ENCODE measurements at regions not wholly inside any gene's neighbourhood (a gene's known extent, or its start where the extent isn't known, plus 50 kb on each side); places are given as distances from the start of the nearest gene placed in this dataset.

- H3F3A ChIP-seq (ENCODE audit: control insufficient read depth, insufficient read depth) = no peaks in the 10 kb centered on the region
- H3K27ac ChIP-seq (ENCODE audit: low read depth, low read length) = no peak overlapping the region
- H3K9me2 ChIP-seq (replicated peaks; ENCODE audit: control insufficient read depth, low read length) = no peaks in the 10 kb centered on the region
- no peaks in the 10 kb centered on the region for H3K79me2 ChIP-seq (ENCODE audit: control insufficient read depth, low read length)
- no peak overlapping the region for H3K4me3 ChIP-seq (ENCODE audit: low read length)
- no peaks in the 10 kb centered on the region for H3K4me1 ChIP-seq (ENCODE audit: control insufficient read depth, low read length)
- no peaks in the 10 kb centered on the region for H3K27me3 ChIP-seq (ENCODE audit: control insufficient read depth, low read length)
- no peaks in the 10 kb centered on the region for H3K9me3 ChIP-seq (ENCODE audit: control insufficient read depth, insufficient read depth, low read length)
- H3K36me3 ChIP-seq (ENCODE audit: control insufficient read depth, low read length) = no peaks in the 10 kb centered on the region
- H3K4me2 ChIP-seq (ENCODE audit: low read length) = no peak overlapping the region
- no peak for TF ChIP-seq CTCF (IDR thresholded peaks at IDR 0.05; ENCODE audit: low read depth, low read length, poor library complexity, severe bottlenecking)
- TF ChIP-seq EZH2phosphoT487 (IDR thresholded peaks at IDR 0.05; ENCODE audit: borderline replicate concordance, low read length) = no peak
- no peaks in the 10 kb centered on the region for H4K20me1 ChIP-seq (ENCODE audit: control insufficient read depth, insufficient read depth, low read depth, low read length)
Measured at GRCh38 chr3:124257336-124257864, 265.5 kb upstream of the ROPN1 start.

- no peaks in the 10 kb centered on the region for H3K9me2 ChIP-seq (replicated peaks; ENCODE audit: control insufficient read depth, low read length)
- no peaks in the 10 kb centered on the region for H4K20me1 ChIP-seq (ENCODE audit: control insufficient read depth, insufficient read depth, low read depth, low read length)
- no peak overlapping the region for H3K27ac ChIP-seq (ENCODE audit: low read depth, low read length)
- H3K36me3 ChIP-seq (ENCODE audit: control insufficient read depth, low read length) = no peaks in the 10 kb centered on the region
- H3K4me1 ChIP-seq (ENCODE audit: control insufficient read depth, low read length) = no peaks in the 10 kb centered on the region
- no peak overlapping the region for H3K4me2 ChIP-seq (ENCODE audit: low read length)
- no peaks in the 10 kb centered on the region for H3K79me2 ChIP-seq (ENCODE audit: control insufficient read depth, low read length)
- TF ChIP-seq CTCF (IDR thresholded peaks at IDR 0.05; ENCODE audit: low read depth, low read length, poor library complexity, severe bottlenecking) (no peak), EZH2phosphoT487 (IDR thresholded peaks at IDR 0.05; ENCODE audit: borderline replicate concordance, low read length) (no peak)
- no peak overlapping the region for H3K4me3 ChIP-seq (ENCODE audit: low read length)
- H3K9me3 ChIP-seq (ENCODE audit: control insufficient read depth, insufficient read depth, low read length) = no peaks in the 10 kb centered on the region
- no peaks in the 10 kb centered on the region for H3K27me3 ChIP-seq (ENCODE audit: control insufficient read depth, low read length)
- no peaks in the 10 kb centered on the region for H3F3A ChIP-seq (ENCODE audit: control insufficient read depth, insufficient read depth)
Measured at GRCh38 chr3:124258057-124258500, 266.2 kb upstream of the ROPN1 start.

- Histone ChIP-seq H3F3A (ENCODE audit: control insufficient read depth, insufficient read depth) (no peaks in the 10 kb centered on the region), H3K4me2 (ENCODE audit: low read length) (no peak overlapping the region), H3K4me3 (ENCODE audit: low read length) (no peak overlapping the region), H3K36me3 (ENCODE audit: control insufficient read depth, low read length) (no peaks in the 10 kb centered on the region), H3K27ac (ENCODE audit: low read depth, low read length) (no peak overlapping the region), H3K9me2 (replicated peaks; ENCODE audit: control insufficient read depth, low read length) (no peaks in the 10 kb centered on the region), H3K9me3 (ENCODE audit: control insufficient read depth, insufficient read depth, low read length) (no peaks in the 10 kb centered on the region), H3K27me3 (ENCODE audit: control insufficient read depth, low read length) (no peaks in the 10 kb centered on the region), H3K4me1 (ENCODE audit: control insufficient read depth, low read length) (no peaks in the 10 kb centered on the region), H3K79me2 (ENCODE audit: control insufficient read depth, low read length) (no peaks in the 10 kb centered on the region), H4K20me1 (ENCODE audit: control insufficient read depth, insufficient read depth, low read depth, low read length) (no peaks in the 10 kb centered on the region)
- TF ChIP-seq CTCF (IDR thresholded peaks at IDR 0.05; ENCODE audit: low read depth, low read length, poor library complexity, severe bottlenecking) (no peak), EZH2phosphoT487 (IDR thresholded peaks at IDR 0.05; ENCODE audit: borderline replicate concordance, low read length) (no peak)
Measured at GRCh38 chr3:124260206-124260915, 268.4 kb upstream of the ROPN1 start.

All from DOHH2 (cell line).